ENCODE measurements at regions not wholly inside any gene's neighbourhood (a gene's known extent, or its start where the extent isn't known, plus 50 kb on each side); places are given as distances from the start of the nearest gene placed in this dataset.

DNA sequence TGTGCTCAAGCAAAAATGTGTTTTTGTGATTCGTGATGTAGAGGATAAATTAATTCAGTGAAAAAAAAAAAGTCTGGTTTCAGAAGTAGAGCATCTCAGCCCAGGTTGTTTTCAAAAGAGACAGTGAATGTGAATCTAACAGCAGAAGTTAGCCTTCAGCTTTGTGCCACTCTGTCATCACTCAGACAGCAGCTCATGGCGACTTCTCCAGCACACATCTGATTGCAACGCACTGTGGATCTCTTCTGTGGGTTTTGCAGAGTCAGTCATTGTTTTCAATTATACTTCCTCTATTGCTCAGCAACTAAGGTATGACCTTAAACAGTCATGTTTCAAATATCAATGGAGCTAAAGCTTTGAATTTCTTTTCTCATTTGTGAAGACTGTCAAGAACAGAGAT is 335.5 kb upstream of the POU3F2 start:
- no peaks in the 10 kb centered on the region for H3K9me3 ChIP-seq (replicated peaks; ENCODE audit: insufficient read depth, low read length)
- no peaks in the 10 kb centered on the region for H3K27me3 ChIP-seq (replicated peaks; ENCODE audit: insufficient read depth, low read length)
- H3K79me2 ChIP-seq (ENCODE audit: low read length) = no peaks in the 10 kb centered on the region
- DNase-seq = no peak
- no peaks in the 10 kb centered on the region for H3K9me2 ChIP-seq (replicated peaks; ENCODE audit: insufficient read depth, low read length)
- no peak overlapping the region for H3K9ac ChIP-seq (ENCODE audit: low read length)
- H3F3A ChIP-seq (ENCODE audit: insufficient read depth, low read length) = no peaks in the 10 kb centered on the region
- H4K20me1 ChIP-seq (ENCODE audit: insufficient read depth, low read length) = no peaks in the 10 kb centered on the region
- no peaks in the 10 kb centered on the region for H3K36me3 ChIP-seq (replicated peaks; ENCODE audit: insufficient read depth, low read length)
- no peak overlapping the region for H3K4me3 ChIP-seq (ENCODE audit: low read length)
- TF ChIP-seq, protein P1, sequence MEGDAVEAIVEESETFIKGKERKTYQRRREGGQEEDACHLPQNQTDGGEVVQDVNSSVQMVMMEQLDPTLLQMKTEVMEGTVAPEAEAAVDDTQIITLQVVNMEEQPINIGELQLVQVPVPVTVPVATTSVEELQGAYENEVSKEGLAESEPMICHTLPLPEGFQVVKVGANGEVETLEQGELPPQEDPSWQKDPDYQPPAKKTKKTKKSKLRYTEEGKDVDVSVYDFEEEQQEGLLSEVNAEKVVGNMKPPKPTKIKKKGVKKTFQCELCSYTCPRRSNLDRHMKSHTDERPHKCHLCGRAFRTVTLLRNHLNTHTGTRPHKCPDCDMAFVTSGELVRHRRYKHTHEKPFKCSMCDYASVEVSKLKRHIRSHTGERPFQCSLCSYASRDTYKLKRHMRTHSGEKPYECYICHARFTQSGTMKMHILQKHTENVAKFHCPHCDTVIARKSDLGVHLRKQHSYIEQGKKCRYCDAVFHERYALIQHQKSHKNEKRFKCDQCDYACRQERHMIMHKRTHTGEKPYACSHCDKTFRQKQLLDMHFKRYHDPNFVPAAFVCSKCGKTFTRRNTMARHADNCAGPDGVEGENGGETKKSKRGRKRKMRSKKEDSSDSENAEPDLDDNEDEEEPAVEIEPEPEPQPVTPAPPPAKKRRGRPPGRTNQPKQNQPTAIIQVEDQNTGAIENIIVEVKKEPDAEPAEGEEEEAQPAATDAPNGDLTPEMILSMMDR (IDR thresholded peaks at IDR 0.05; ENCODE audit: low read length) = no peak
- TF ChIP-seq EZH2phosphoT487 (IDR thresholded peaks at IDR 0.05; ENCODE audit: low read length) (no peak), EZH2 (optimal IDR thresholded peaks at IDR 0.05; ENCODE audit: low read depth, low read length) (no peak)
- H3K27ac ChIP-seq (ENCODE audit: low read length) = no peak overlapping the region
- H3K4me1 ChIP-seq (ENCODE audit: low read length) = no peaks in the 10 kb centered on the region
- no peak overlapping the region for H3K4me2 ChIP-seq (ENCODE audit: low read depth, low read length)
- no peak overlapping the region for H2AFZ ChIP-seq (ENCODE audit: low read length)

DNA sequence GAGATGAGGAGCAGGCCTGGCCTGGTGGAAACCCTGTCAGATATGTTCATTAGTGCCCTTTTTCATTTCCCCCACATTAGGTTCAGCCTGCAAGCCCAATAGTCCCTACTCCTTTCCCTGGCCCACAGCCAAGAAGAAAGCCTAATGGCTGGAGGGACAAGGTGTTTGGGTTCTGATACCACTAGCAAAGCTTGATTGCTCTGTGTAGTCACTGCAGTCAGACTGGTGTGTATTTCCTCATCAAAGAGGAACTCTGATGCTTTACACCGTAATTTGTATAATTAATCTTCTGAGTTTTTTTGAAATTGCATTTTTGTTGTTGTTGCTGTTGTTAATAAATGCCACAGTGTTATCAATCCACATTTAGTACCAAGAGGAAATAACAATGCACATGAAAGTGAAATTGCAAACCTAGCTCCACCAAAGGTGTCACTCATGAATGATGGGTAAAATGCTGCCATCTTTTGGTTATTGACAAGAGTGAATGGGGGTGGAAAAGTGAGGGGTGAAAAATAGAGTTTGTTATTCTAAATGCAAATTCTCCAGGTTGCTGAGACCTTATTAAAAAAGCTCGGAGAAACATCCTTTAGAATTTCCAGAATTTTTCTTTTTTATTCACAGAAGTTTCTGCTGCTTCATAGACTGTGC is 320.2 kb upstream of the POU3F2 start:
- H2AFZ ChIP-seq (ENCODE audit: low read length) = peak overlapping the region; percentile 26
- peak overlapping the region; percentile 37; the same call in 1 of the 2 replicates for H3K4me2 ChIP-seq (ENCODE audit: low read depth, low read length)
- H3K9me3 ChIP-seq (replicated peaks; ENCODE audit: insufficient read depth, low read length) = no peaks in the 10 kb centered on the region
- H3K27ac ChIP-seq (ENCODE audit: low read length) = no peak overlapping the region
- peak; percentile 65 for DNase-seq
- H3K36me3 ChIP-seq (replicated peaks; ENCODE audit: insufficient read depth, low read length) = no peaks in the 10 kb centered on the region
- no peaks in the 10 kb centered on the region for H3K79me2 ChIP-seq (ENCODE audit: low read length)
- H3K4me3 ChIP-seq (ENCODE audit: low read length) = no peak overlapping the region; the same call in 1 of the 2 replicates
- H3K4me1 ChIP-seq (ENCODE audit: low read length) = peaks cover 7% of the 10 kb centered on the region
- TF ChIP-seq, protein P1 (IDR thresholded peaks at IDR 0.05; ENCODE audit: low read length) = peak; percentile 60
- no peak for TF ChIP-seq EZH2phosphoT487 (IDR thresholded peaks at IDR 0.05; ENCODE audit: low read length)
- H3K27me3 ChIP-seq (replicated peaks; ENCODE audit: insufficient read depth, low read length) = no peaks in the 10 kb centered on the region
- H4K20me1 ChIP-seq (ENCODE audit: insufficient read depth, low read length) = no peaks in the 10 kb centered on the region
- H3K9ac ChIP-seq (ENCODE audit: low read length) = no peak overlapping the region
- H3K9me2 ChIP-seq (replicated peaks; ENCODE audit: insufficient read depth, low read length) = no peaks in the 10 kb centered on the region
- H3F3A ChIP-seq (ENCODE audit: insufficient read depth, low read length) = no peaks in the 10 kb centered on the region

DNA sequence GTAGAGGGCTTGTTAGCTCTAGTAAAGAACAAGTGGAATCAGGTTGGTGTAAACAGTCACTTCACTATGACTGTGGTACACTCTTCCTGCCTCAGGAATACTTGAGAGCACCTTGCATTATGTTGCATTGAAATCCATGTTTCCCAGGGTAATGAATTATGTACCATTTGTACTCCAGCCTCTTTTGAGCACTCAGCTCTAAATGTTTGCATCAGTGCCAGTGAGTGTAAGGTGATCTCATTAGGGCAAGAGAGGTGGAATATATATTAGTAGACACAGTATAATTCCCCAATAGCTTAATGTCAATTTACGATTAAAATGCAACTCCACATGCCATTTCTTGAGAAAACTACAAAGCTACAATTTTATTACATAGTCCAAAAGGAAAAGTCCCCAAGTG is 319.6 kb upstream of the POU3F2 start:
- TF ChIP-seq, protein P1 (IDR thresholded peaks at IDR 0.05; ENCODE audit: low read length) = no peak
- TF ChIP-seq EZH2 (optimal IDR thresholded peaks at IDR 0.05; ENCODE audit: low read depth, low read length) (no peak), EZH2phosphoT487 (IDR thresholded peaks at IDR 0.05; ENCODE audit: low read length) (no peak)
- Histone ChIP-seq H3K9me2 (replicated peaks; ENCODE audit: insufficient read depth, low read length) (no peaks in the 10 kb centered on the region), H3K9ac (ENCODE audit: low read length) (no peak overlapping the region), H3K4me2 (ENCODE audit: low read depth, low read length) (no peak overlapping the region), H3K36me3 (replicated peaks; ENCODE audit: insufficient read depth, low read length) (no peaks in the 10 kb centered on the region), H2AFZ (ENCODE audit: low read length) (no peak overlapping the region), H3K9me3 (replicated peaks; ENCODE audit: insufficient read depth, low read length) (no peaks in the 10 kb centered on the region), H4K20me1 (ENCODE audit: insufficient read depth, low read length) (no peaks in the 10 kb centered on the region), H3K27ac (ENCODE audit: low read length) (no peak overlapping the region), H3K4me3 (ENCODE audit: low read length) (no peak overlapping the region), H3K27me3 (replicated peaks; ENCODE audit: insufficient read depth, low read length) (no peaks in the 10 kb centered on the region), H3K4me1 (ENCODE audit: low read length) (peaks cover 7% of the 10 kb centered on the region), H3K79me2 (ENCODE audit: low read length) (no peaks in the 10 kb centered on the region), H3F3A (ENCODE audit: insufficient read depth, low read length) (no peaks in the 10 kb centered on the region)
- DNase-seq = no peak

All from MM.1S (cell line).